ENCODE measurements at regions not wholly inside any gene's neighbourhood (a gene's known extent, or its start where the extent isn't known, plus 50 kb on each side); places are given as distances from the start of the nearest gene placed in this dataset.

- TF ChIP-seq CTCF (conservative IDR thresholded peaks at IDR 0.05; ENCODE audit: low read length) (no peak), EZH2phosphoT487 (IDR thresholded peaks at IDR 0.05; ENCODE audit: borderline replicate concordance) (no peak)
Observed at GRCh38 chr11:127474766-127475165, 474.2 kb upstream of the KIRREL3 start.
